ENCODE measurements at regions not wholly inside any gene's neighbourhood (a gene's known extent, or its start where the extent isn't known, plus 50 kb on each side); places are given as distances from the start of the nearest gene placed in this dataset.
A peak's percentile ranks its signal among the peaks of the same experiment; 100 is the strongest.

- no peak overlapping the region for H3K27ac ChIP-seq
- TF ChIP-seq, protein P1, sequence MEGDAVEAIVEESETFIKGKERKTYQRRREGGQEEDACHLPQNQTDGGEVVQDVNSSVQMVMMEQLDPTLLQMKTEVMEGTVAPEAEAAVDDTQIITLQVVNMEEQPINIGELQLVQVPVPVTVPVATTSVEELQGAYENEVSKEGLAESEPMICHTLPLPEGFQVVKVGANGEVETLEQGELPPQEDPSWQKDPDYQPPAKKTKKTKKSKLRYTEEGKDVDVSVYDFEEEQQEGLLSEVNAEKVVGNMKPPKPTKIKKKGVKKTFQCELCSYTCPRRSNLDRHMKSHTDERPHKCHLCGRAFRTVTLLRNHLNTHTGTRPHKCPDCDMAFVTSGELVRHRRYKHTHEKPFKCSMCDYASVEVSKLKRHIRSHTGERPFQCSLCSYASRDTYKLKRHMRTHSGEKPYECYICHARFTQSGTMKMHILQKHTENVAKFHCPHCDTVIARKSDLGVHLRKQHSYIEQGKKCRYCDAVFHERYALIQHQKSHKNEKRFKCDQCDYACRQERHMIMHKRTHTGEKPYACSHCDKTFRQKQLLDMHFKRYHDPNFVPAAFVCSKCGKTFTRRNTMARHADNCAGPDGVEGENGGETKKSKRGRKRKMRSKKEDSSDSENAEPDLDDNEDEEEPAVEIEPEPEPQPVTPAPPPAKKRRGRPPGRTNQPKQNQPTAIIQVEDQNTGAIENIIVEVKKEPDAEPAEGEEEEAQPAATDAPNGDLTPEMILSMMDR (conservative IDR thresholded peaks at IDR 0.05) = no peak
Measured at GRCh38 chr2:122532481-122532880, 777.0 kb downstream of the TSN start.

GRCh38 chr2:122535960-122536505, 780.6 kb downstream of the TSN start:
- TF ChIP-seq, protein P1 (conservative IDR thresholded peaks at IDR 0.05) = no peak

GRCh38 chr2:122539311-122539710, 783.9 kb downstream of the TSN start:
- TF ChIP-seq, protein P1 (conservative IDR thresholded peaks at IDR 0.05) = no peak
- peak overlapping the region; percentile 81 for H3K27ac ChIP-seq

More at GRCh38 chr2:122535960-122536505, 780.6 kb downstream of the TSN start:
- no peak overlapping the region for H3K27ac ChIP-seq

- H3K27ac ChIP-seq = peak overlapping the region; percentile 81
- TF ChIP-seq, protein P1 (conservative IDR thresholded peaks at IDR 0.05) = no peak
Measured at GRCh38 chr2:122539920-122540319, 784.5 kb downstream of the TSN start.

DNA sequence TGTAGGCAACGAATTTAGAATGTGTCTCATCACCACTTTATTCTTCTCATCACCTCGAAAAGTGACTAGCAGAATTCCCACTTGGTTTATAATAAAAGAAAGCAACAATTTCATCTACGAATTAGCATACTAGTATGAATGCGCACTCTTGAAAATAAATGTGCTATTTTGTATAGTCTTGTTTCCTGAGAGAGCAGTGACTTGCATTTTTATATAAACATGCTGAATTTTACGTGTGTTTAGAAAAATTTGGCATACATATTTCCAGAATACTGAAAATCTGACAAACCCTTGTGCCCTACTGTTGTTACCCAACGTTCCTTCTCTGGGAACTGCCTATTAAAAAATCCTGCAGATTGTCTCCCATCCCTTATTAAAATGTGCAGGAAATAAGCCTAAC, 786.8 kb downstream of the TSN start:
- TF ChIP-seq, protein P1 (conservative IDR thresholded peaks at IDR 0.05) = no peak
- no peak overlapping the region; the same call in 1 of the 2 replicates for H3K27ac ChIP-seq

DNA sequence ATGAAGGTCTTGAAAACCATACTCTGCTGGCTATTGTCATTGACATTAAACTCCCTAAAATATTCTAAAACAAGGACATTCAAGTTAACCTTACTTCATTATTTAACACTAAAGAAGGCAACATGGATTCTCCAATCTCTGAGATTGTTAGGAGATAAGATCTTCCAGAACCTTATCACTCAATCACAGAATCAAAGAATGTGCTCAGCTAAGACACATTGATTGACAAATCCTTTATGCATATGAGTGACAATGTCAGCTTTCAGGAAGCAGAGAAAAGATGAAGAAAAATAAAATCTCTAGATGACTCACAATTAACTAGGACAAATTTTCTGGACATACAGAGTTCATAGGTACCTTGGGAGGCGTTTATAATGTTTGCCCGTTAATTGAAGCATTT, 787.2 kb downstream of the TSN start:
- H3K27ac ChIP-seq = no peak overlapping the region
- TF ChIP-seq, protein P1 (conservative IDR thresholded peaks at IDR 0.05) = no peak

- TF ChIP-seq, protein P1 (conservative IDR thresholded peaks at IDR 0.05) = no peak
- H3K27ac ChIP-seq = no peak overlapping the region
Measured at GRCh38 chr2:122543815-122544214, 788.4 kb downstream of the TSN start.

Measured in VCaP (cell line).